GM12892 (cell line): ENCODE measurements at regions not wholly inside any gene's neighbourhood (a gene's known extent, or its start where the extent isn't known, plus 50 kb on each side); places are given as distances from the start of the nearest gene placed in this dataset.

Experiments
- POLR2A ChIP-seq: IDR thresholded peaks from 2 replicates; pipeline ENCODE4 v1.6.1; 2011; ENCODE audit warnings: low read depth, low read length, control low read depth
- POLR2AphosphoS5 ChIP-seq: IDR thresholded peaks from 2 replicates; pipeline ENCODE4 v1.6.1; 2011; ENCODE audit warnings: low read depth, low read length, control low read depth
- TAF1 ChIP-seq: IDR thresholded peaks from 2 replicates; pipeline ENCODE4 v1.6.1; 2011; ENCODE audit warnings: low read depth, mild to moderate bottlenecking, control low read depth, low read length, borderline replicate concordance

GRCh38 chr17:77882481-77883212 is 75.9 kb upstream of the TNRC6C start:
- TF ChIP-seq POLR2A, result no peak
- TF ChIP-seq POLR2AphosphoS5, result no peak
- TF ChIP-seq TAF1, result no peak
